ENCODE measurements at regions not wholly inside any gene's neighbourhood (a gene's known extent, or its start where the extent isn't known, plus 50 kb on each side); places are given as distances from the start of the nearest gene placed in this dataset.

DNA sequence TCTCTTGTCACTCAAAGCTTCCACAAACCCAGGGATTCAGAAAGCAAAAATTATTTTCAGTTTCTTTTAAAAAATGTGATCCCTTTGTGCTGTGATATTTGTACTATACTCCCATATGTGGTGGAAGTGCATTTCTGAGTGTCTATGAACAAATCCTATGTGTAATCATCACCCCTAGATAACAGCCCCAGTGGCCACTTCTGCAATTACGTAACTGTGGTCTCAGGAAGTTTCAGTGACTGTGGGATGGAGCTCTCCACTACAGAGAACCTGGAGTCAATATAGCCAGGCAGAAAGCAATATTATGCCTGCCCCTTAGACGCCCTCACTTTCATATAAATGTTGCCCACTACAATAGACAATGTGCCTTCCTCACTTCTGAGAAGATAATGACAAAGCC lies 1101.7 kb upstream of the GHITM start:
- no peak for DNase-seq

DNA sequence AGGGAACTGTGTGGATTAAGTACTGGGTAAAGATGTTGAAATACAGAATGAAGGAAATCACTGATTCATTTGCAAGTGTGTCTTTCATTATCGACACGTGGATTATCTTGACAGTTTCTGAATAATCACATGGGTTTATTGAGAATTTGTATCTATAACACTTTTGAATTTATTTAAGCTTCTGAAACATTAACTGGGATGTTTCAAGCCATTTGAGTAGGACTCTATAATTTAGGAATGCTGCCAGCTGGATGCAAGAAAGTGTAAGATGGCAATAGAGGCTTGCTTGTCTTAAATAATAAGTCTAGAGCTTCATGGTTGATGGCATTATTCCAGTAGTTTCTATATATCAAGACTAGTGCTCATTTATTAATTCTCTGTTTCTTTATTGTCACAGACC lies 1100.7 kb upstream of the GHITM start:
- DNase-seq = no peak

DNA sequence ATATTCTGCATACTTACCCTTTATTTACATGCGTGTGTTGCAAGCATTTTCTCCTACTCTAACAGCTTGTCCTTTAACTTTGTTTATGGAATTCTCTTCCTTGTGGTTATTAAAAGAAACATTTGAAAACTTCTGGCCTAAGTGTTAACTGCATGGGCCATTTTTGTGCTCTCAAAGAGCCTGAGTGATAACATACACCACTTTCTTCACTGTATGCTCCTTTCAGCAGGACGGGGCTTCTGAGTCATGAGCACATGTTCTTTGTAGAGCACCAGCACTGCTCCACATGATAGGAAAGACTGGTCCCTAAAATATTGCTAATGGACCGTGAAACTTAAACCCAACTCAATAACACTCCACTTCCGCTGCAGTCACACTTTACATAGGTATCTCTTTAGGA lies 1093.6 kb upstream of the GHITM start:
- DNase-seq = no peak

DNA sequence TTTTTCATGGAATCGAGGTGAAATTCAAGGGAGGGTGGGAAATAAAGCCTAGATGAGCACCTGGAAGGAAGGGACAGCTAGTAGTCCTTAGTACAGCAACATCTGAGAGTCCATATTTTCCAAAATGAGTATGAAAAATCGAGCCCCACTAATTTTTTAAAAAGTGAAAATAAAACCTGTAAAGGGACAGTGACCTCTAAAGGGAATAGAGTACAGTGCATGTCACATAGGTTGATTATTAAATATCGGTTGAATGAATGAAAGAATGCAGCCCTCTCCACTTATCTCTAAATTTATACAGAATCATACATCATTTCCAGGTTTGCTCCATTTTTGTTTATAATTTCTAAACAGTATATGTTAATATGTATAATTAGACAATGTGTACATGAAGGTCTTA lies 1088.5 kb upstream of the GHITM start:
- DNase-seq = no peak

DNA sequence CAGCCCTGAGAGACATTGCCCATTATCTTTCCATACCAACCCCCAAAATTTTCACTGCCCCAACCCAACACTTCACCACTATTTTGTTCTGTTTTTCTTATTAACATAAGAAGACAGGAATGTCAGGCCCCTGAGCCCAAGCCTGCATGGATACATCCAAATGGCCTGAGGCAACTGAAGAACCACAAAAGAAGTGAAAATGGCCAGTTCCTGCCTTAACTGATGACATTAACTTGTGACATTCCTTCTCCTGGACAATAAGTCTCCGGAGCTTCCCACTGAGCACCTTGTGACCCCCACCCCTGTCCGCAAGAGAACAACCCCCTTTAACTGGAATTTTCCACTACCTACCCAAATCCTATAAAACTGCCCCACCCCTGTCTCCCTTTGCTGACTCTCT lies 1076.4 kb upstream of the GHITM start:
- DNase-seq = no peak

DNA sequence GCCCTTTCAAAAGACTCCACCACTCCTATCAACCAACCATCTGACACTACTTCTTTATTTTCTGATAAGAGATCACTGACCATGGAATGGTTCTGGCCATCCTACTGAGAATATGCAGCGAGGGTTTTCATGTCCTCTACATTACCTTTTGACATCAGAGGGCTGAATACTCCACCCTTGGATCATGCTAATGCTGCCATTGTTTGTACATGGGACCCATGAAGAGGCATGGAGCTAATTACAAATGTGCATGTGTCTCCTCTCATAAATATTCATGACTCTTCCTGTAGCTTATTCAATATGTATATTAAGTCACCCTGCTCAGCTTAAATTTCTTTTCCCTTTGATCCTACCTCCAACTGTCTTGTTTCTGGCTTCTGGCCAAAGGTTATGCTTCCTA lies 1065.8 kb upstream of the GHITM start:
- no peak for DNase-seq

DNA sequence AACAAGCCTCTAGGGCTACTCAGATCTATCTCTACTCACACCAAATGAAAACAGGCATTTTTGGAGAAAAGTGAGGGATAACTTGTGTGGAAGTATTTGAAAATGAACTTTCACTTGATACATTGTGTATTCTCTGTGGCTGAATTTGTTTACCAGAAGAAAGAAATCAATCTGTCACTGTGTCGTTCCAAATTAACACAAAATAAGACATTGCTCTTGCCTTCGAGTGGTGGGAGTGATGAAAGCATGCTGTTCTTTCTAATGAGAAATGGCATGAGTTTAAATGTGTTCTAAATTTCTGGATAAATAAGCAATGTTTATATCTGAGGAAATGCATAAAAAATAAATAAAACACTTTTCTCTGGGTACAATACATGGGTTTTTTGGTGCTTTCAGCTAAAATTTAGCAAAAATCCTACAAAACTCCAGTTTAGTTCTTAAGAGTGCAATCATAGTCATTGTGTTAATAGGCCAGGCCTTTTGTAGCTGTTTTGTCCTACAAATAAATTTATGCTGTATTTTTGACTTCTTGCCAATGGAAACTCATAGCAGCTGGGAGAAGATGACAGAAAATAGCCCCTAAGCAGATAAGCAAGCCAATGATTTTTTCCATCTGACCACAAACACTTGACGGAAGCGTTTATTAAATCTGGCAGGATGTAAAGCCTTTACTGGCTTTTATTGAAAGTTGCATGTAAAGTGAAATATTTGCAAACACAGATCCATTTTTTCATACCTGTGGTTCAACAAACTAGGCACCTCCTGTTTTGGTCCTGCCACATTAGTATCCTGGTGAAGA lies 1064.1 kb upstream of the GHITM start:
- DNase-seq = no peak

DNA sequence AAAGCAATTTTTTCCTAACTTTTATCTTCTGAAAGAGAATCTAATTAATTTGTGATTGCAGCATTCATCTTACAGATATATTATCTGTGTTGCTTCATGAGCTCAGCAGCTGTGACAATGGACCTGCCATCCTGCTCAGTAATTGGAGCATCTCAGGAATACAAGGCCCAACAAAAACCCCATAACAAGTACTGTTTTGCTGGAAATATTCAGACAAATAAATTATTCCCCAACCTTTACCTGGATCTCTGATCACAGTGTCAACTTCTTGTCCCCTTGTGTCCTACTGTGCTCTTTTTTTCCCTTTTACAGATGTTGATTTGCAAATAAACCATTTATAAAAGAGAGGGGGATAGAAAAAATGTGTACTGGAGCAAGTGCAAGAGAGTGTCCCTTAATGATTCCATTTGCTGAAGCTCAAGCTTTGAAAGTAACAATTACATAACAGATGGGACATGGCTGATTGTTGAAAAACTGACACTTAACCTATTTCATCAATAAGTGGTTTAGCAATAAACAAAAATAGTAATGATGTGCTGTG lies 1063.4 kb upstream of the GHITM start:
- no peak for DNase-seq

DNA sequence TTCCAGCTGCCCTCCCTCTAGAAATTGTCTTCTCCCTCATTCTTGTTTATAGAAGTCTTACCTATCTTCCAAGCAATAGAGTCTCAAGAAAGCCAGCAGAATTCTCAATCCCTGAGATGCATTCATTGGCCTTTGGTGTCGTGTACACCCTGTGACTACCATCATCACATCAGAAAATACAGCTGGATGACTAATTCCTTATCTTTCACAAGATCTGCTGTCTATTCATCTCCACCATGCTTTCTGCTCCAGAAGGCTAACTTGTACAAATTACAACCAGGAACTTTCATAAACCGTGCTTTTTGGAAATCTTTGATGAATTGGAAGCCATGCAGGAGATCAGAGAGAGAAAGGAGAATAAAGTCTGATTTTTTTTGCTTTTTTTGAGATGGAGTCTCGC lies 1062.9 kb upstream of the GHITM start:
- no peak for DNase-seq

DNA sequence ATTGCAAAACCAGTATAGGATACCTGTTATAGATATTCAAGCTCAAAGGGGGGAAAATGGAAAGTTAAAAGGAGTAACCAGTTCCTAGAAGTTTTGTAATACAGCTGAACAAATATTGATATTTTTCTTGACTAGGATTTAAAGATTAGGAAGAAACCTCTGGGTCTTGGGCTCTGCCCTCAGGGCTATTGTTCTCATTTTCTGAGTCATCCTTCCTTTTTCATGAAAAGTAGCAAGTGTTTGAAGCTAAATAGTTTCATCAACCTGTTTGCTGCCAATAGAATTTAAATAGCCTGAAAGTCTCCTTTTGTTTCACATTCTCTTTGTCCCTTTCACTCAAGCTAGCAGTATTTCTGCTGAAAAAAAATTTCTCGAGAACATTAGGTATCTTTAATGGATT lies 1061.1 kb upstream of the GHITM start:
- no peak for DNase-seq

DNA sequence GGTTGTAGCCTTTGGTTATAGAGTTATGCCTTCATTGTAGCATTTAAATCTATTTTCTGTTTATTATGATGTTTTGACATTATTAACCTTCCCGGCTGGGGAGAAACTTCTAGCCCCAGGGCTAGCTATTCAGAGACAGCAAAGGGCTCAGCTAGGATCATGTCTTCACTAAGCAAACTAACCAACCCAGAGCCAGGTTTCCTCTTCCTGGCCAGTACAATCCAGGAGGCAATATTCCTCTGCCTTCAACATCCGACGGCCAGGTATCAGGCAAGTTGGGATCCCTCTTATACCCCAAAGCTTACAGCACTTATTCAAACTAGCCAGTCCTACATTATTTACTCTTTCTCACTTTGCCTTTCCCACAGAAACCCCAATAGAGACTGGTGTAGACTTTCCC lies 1060.7 kb upstream of the GHITM start:
- DNase-seq = no peak

DNA sequence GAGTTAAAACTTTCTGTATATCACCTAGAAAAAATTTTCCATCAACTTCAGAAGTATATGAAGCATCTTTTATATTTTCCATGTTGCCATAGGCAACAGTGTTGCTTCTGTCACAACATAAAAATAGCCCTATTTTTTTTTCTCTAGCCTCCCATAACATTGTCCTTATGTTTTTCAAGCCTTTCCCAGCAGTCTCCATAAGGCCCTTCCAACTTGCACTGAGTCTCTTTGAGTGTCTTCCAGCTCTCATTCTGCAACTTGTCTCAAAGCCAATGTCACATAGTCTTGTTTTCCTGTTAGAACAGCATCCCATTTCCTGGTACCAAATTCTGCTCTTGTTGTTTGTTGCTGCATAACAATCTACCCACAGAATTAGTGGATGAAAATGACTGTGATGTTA lies 1055.5 kb upstream of the GHITM start:
- no peak for DNase-seq

DNA sequence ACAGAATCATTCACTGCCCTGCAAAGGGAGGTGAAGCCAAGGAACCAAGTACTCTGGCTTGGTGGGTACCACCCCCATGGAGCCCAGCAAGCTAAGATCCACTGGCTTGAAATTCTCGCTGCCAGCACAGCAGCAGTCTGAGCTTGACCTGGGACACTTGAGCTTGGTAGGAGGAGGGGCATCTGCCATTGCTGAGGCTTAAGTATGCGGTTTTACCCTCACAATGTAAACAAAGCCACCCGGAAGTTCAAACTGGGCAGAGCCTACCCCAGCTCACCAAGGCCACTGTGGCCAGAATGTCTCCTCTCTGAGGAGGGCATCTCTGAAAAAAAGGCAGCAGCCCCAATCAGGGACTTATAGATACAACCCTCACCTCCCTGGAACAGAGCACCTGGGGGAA lies 1050.0 kb upstream of the GHITM start:
- DNase-seq = no peak

DNA sequence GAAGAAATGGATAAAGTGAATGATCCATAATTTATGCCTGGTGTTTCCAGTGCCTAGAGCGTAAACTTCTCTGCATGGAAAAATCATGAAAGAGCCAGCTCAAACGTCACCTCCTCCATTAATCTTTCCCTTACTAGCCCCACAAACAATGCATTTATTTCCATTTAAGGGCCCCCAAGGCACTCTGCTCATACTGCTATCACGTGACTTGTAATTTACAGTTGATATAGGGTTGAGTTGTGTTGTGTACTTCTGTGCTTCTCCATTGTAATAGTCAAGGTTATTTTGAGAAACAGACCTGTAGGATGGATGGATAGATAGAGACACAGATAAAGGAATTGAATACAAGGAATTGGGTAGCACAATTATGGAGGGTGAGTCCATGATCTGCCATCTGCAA lies 1034.7 kb upstream of the GHITM start:
- no peak for DNase-seq

DNA sequence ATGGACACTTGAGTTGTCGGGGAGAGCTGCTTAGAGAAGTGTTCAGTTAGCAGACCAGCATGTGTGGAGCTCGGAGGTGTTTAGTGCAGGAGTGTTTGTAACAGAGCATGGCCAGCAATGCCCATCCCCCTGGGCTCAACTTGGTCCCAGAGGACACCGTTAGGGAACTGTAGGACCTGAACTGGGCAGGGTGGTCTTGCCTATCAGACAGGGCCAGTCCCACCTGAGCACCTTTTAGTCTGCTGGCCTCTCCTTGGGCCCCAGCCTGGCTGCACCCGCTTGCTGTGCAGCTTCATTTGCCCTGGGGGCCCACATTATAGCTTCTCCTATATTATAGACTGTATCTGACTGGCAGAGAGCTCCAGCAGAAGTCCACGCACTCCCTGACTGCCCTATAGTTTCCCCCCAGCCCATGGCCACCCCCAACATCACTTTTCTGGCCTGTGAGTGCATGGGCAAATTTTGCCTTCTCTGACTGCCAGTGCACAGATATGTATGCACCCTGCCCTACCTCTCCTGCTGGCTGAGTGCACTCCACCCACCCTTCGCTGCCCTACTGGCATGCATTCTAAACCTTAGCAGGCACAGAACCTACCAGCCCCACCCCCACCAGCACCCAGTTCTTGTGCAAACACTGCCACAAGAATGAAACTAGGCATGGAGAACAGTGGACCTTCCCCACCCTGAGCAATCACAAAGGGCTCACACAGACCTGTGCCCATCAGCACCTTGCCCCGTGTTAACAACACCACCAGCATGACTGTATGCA lies 1030.6 kb upstream of the GHITM start:
- no peak for DNase-seq

DNA sequence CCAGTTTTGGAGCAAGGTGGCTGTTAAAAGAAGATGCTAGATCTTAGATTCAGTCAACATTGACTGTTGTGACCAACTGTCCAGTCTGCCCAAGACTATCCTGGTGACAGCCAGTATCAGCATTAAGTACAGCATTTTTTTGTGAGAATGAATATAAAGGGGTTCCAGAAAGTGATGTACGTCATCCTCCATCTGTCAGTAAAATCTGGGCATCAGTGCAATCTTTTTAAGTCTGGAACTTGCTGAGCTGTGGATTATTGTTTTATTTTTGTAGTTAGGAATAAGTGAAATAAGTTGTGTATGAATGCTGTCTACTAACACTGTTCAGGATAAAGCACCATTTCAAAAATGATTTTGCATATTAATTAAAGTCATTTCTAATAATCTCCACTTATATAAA lies 1020.0 kb upstream of the GHITM start:
- DNase-seq = no peak

DNA sequence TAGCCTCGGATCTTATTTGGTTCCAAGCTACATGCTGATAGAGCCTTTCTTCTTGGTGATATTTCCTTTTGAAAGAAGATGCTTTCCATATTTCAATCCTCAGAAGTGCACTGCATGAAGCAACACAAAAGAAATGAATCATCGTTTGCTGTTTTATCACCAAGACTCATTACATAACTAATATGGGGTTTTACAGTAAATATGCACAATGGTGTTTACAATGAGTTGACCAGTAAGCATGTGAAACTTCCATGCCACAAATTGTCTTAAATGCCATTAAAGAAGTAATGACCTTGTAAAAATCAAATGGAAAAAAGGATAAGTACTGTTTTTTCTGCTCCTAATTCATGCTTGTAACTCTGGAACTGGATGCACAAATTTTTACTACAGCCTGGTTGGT lies 1017.0 kb upstream of the GHITM start:
- no peak for DNase-seq

DNA sequence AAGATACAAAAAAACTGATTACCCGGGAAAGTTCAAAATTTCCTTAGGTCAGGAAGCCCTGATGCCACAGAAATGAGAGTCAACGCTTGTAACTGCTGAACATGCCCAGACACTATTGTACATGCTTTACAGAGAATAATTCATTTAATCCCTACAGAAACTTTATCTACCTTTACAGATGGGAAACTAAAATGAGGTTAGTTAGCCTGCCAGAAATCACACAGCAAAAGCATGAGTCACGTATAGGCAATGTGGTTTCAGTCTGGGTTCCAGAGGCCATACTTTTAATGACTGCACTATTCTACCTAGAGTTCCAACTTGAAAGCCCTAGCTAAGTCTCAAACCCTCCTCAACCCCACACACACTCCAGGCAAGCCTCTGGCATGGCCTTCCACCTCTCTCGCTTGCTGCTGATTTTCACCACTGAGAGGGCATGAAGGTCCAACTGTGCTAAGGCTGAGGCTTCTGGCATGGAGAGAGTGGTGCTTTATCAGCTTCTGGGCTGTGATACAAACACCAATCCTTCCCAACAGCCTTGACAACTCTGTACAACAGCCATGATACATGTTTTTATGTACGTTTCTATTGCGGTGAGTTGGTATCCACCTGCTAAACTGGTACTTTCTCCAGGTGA lies 1011.2 kb upstream of the GHITM start:
- no peak for DNase-seq

DNA sequence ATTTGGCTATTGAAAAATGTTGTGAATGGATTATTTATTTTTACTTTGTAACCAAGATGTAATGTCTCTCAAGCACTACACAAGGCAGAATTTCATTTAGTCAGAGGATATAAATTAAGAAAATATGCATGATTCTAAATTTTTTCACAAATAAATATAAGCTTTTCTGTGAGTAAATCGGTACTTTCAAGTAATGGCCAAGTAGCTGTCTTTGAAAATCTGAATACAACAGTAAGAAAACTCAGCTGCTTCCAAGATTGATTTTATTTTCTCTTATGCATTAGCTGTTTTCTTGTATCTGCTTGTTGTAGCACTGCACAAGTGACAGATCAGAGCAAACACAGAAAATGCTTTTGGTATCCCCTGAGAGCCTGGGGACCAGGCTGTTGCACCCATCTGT lies 998.5 kb upstream of the GHITM start:
- no peak for DNase-seq

DNA sequence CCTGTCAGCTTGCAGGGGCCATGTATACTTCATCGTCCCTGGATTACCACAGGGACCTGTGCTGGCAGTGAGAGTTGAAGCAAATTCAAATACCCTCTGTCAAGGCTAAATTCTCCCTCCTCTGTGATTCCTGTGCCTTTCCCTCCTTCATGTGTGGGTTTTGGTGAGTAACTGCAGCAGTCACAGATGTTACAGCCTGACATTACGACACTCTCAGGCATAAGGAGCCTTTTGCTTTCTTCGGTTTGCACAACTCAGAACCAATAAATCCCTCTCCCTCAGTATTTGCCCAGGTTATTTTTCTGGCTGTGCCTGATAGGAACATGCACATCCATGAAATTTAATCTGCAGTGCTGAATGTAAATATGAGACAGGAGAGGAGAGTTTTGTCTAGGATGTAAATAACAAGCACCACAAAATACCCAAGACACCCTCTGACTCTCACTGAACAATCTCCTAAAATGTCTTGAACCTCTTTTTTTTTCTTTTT lies 997.2 kb upstream of the GHITM start:
- no peak for DNase-seq

DNA sequence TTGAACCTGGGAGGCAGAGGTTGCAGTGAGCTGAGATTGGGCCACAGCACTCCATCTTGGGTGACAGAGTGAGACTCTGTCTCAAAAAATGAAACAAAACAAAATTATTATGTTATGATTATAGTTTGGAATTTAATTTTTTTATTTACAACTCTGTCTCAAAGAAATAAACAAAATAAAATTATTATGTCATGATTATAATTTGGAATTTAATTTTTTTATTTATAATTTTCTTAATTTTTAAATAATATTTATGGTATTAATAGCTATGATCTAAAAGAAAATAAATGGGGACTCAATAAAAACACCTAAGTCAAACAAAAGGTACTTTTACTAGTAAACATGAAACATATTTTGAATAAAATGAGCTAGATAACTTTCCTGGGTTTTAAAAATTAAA lies 994.8 kb upstream of the GHITM start:
- DNase-seq = no peak

DNA sequence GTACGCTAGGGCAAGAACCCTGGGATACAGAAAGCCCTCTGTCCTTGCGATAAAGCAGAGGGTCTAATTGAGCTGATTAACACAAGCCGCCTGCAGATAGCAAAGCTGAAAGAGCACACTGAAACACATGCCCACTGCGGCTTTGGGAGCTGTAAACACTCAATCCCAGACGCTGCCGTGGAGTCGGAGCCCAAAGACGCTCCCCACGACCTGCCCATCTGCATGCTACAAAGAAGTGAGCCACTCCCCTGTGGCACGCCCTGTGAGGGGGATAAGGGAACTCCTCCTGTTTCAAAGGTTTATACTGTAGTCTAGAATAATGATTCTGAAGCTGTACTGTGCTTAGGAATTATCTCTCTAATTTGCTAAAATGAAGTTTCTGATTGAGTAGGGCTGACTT lies 985.6 kb upstream of the GHITM start:
- DNase-seq = no peak

DNA sequence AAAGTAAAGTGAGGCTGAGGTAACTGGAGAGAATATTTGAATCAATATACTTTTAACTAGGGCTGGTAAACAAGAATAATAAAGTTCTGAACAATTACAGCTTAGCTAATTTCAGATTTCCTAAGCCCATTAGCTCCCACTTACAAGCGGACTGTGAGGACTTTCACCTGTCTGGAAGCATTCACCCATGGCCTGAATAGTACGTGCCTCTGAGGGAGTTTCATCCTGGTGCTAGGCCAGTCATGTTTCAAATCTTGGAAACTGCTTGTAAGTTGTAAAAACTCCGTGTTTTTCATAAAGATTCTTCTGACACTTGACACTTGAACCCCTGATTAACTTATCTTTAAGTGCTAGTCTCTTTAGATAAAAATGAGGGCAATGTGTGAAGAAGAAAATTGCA lies 975.2 kb upstream of the GHITM start:
- DNase-seq = no peak

DNA sequence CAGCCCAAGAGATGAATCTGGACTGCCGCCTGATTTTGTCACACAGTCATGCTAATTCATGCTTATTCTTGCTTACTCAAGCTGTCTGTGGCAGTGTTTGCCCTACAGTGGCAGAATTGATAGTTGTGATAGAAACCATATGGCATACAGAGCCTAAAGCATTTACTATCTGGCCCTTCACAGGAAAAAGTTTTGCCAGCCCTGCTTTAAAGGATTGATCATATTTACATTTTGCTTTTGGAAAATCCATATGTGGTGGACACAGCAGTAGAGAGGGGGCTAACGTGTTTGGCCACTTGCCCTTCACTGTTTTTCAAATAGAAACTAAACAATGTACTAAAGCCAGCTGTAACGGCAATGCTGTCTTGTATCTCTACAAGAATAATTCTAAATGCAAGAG lies 974.0 kb upstream of the GHITM start:
- DNase-seq = no peak

Data from islet precursor cell (in vitro differentiated cells).